ENCODE measurements at regions not wholly inside any gene's neighbourhood (a gene's known extent, or its start where the extent isn't known, plus 50 kb on each side); places are given as distances from the start of the nearest gene placed in this dataset.
"Not testable (repeated sequence)": the region's sequence is repeated elsewhere in the genome, so short reads cannot be mapped to it uniquely, and the experiment has no call there.

DNA sequence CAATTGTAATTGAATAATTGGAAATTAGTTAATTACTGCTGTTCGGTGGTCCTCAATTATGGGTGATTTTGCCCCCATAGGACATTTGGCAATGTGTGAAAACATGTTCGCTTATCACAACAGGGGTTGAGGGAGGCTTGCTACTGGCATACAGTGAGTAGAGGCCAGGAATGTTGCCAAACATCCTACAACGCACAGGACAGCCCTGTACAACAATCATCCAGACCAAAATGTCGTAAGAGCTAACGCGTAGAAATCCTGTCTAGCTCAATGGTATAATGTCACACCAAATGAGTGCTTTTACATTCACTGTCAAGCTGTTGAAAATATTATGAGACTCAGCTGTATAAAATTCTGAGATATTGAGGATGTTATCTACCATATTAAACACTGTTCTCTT, 464.4 kb upstream of the TUSC1 start:
- FAIRE-seq, result no peak

DNA sequence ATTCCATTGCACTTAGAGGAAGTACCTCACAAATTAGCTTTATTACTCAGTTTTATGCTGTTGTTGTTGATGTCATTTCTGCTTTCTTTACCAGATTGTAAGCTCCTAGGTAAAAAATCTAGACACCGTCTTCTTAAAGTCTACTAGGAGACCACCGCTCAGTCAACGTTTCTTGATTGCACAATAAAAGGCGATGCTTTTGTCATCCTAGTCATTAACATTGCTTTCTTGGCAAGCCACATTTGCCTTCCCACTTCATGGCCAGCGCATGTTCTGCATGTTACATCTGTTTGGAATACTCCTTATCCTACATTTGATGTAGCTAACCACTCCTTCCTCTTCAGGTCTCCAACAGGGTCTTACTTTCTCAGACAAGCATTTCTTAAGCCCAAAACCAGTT, 464.0 kb upstream of the TUSC1 start:
- no peak for FAIRE-seq

DNA sequence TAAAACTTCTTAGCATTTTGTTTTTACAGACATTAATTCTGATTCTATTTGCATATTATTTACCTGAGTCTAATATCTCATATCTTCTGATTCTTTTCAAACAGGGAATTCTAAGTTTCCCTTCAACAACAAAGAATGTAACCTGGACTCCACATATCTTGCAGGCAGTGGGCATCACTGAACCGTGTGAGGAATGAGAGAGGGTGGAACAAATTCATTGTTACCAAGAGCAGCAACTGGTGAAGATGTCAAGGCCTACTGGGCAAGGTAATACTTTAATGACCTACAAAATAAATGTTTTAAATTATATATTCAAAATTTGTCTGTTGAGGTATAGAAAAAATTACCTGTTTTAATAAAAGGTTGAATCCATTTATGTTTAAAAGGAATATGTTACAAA, 455.3 kb upstream of the TUSC1 start:
- no peak for FAIRE-seq

DNA sequence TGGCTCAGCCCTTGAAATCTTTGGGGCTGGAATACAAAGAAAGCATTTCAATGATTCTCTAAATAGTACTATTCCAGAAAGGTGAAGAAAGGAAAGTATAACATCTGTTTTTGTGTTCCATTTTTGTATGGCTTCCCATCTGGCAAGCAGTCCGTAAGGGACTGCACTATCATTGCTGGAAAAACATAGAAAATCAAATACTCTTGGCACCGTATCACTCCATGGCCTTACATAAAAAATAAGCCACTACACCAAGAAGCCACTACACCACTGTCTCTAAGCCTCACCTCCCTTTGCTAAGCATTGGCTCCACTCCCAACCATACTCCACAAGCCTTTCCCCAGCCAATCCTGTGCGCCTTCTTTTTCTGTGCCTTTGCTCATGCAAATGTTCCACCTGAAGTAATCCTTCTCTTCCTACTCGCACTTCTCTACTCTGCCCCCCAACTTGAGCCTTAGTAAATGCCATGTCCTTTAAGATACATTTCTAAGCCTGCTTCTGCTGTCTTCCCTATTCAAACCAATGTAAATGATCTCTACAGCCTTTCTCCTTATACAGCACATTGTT, 454.6 kb upstream of the TUSC1 start:
- no peak for FAIRE-seq

DNA sequence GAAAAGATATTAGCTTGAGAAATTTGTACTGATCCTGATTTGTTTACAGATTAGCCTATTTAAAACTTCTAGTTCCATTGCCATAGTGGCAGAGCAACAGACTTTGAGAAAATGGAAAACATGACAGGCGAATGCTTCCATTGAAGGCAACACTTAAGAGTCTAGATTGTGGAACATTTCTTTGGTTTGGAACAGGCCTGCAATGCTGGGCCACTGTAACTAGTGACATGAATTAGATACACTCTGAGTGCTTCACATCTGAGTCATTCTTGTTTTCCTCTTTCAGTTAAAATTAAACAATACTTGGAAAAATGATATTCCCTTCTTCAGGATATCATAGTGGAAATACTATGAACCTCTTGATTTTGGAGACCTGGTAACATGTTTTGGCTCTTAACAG, 453.6 kb upstream of the TUSC1 start:
- FAIRE-seq, result no peak

DNA sequence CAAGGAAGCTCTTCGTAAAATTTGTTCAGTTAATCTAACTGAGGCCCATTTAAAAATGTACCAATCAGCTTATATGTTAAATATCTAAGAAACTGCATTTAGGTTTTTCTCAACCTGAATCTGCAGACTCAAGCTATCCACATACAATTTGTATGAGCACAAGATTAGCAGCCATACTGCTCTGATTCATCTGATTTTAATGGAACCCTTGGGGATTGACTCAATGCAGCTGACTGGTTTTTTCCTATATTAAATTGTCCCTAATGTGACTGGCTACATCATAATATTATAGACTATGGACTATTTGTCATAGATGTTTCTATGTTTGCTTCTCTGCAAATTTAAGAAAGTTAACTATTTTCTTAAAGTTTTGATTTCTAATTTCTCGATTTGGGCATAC, 451.0 kb upstream of the TUSC1 start:
- FAIRE-seq, result no peak

DNA sequence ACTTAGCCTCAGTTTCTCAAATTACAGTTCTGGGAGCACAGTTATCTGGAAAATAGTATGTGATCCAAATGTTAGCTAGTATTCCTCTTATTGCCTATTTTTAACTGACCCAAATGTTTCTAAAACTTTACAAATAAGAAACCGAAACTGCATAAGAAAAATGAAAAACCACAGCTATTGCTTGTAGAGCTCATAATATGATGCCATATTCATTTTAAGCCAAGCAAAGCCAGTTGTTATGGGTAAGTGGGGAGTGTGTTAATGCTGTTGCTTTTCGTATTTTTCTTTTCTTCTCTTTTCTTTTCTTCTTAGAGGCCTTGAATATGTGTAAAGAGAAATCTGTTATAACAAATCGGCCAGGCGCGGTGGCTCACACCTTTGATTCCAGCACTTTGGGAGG, 447.4 kb upstream of the TUSC1 start:
- FAIRE-seq, result no peak

DNA sequence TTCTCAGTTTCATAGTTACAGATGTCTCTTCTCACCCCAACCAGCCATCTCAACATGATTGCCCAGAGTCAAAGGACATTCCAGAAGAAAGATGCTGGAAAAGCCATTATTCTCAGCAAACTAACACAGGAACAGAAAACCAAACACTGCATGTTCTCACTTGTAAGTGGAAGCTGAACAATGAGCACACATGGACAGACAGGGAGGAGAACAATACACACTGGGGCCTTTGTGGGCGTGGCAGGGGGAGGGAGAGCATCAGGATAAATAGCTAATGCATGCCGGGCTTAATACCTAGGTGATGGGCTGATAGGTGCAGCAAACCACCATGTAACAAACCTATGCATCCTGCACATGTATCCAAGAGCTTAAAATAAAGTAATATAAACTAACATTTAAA, 437.8 kb upstream of the TUSC1 start:
- FAIRE-seq, result not testable (repeated sequence)

DNA sequence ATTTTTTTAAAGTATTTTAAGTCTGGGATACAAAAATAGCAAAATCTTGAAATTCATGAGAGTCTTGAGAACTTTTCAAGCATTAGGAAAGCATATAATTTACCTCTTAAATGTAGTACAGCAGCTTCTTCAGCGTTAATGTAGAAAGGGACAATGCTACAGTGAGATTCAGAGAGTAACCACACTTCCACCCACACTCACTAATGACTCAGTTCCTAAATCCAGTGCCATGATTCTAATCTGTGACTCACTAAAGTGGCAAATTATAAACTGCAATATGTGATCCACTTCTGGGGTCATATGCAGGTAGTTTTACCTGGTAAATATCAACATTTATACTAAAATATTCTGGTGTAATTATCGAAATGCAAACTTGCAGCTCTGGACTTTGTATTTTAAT, 434.5 kb upstream of the TUSC1 start:
- FAIRE-seq, result no peak

DNA sequence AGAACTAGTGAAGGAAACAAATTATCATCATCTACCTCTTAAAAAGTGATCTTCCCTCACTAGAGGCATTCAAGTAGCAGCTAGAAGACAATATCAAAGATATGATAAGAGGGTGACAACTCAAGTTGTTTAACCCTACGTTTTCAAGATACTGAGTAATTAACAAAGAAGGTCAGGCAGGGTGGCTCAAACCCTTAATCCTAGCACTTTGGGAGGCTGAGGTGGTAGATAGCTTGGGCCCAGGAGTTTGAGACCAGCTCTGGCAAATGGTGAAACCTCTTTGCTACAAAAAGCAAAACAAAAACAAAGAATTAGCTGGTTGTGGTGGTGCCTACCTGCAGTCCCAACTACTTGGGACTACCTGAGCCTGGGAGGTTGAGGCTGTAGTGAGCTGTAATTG, 408.2 kb upstream of the TUSC1 start:
- no peak for FAIRE-seq

DNA sequence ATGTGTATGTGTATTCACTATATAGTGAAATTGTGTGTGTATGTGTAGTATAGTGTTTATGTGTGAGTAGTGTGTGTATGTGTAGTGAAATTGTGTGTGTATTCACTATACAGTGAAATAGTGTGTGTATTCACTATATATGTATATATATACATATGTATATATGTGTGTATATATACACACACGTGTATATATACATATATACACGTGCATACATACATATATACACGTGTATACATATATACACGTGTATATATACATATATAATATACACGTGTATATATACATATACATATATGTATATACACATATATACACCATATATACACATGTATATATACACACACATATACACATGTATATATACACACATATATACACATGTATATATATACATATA, 403.6 kb upstream of the TUSC1 start:
- FAIRE-seq, result no peak

DNA sequence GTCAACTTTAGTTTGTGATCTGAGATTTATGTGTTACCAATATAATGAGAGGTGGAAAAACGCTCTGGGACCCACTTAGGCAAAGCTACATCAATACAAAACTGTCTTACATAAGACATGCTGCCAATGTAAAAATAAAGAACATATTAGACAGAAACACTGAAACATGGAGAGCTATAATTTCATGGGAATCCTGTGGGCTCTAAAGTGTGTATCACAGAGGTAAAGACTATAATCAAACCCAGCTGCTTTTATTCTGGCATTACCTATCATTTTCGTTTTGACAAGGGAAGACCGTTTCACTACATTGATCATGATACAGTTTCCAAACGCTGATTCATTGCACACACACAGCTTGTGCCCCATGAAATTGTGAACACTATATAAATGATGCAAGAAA, 400.5 kb upstream of the TUSC1 start:
- FAIRE-seq, result no peak

DNA sequence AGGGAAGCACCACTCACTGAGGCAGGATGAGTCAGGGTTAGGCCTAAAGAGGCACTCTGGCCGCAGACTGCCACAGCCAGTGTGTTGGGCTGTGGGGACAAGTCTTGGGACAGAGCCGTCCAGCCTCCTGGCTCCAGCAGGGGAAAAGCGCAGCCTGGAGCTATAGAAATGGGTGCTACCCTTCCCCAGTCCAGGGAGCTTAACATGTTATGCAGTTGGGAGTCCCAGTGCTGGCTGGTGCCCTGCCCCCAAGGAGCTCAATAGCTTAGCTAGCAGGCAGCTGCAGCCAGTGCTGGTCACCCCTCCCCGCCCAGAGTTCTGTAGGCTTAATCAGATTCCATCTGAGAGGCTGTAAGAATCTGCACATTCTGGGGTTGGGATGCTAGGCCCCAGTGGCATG, 399.6 kb upstream of the TUSC1 start:
- no peak for FAIRE-seq

DNA sequence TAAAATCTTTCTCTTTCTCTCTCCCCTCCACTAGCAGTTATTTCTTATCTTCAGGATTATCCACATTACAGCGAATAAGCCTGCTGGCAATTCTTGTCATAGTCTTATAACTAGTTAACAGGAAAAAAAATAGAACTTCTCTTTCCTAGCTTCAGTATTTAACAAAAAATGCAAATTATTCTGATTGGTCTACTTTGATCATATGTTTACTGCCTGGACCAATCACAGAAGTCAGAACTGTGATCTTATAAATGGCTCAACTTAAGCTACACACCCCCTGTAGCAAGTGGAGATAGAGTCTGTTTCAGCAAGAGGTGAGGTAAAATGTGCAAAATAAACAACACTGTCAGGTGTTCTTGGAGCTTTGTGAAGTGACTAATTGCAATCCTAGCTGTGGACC, 389.4 kb upstream of the TUSC1 start:
- FAIRE-seq, result no peak

DNA sequence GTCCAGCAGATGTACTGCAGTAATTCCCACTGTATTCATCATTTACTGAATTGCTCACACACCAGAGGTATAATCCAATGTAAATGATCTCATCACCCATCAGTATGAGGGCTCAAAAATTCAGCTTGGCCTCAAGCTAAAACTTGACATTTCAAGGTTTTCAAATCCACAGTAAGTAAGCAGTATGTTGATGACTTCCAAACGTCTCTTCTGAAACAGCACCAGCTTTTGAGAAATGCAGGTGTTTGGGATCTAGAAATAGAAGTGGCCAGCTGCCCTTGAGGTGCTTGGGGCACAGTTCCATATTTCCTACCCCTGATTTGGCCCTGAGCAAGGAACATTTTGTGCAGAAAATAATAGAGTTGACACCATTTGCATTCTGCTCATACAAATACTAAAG, 388.0 kb upstream of the TUSC1 start:
- no peak for FAIRE-seq

DNA sequence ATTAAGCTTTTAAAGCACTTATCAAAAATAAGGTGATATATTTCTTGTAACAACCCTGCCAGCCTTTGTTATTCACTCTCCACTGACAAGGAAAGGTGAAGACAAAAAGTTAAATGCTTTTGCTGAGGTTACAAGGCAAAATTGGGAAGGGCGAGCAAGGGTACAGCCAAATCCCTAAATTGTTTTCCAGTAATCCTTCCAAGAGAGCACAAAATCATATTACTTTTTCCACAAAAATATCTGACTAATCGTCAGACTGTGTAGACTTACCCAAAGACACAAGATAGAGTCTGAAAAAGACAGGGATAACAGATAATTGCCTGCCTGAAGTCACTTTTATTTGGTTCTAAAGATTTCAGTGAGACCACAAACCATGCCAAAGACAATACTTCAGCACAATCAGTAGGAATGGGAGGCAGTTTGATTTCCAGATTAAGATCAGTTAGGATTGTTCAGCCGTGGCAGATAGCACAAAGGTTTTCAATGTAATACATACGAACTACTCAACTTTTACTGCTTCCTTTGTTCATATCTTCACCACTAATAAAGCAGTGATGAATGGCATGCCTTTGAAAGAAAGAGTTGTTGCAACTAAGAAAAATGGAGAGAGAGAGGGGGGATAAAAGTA, 383.8 kb upstream of the TUSC1 start:
- no peak for FAIRE-seq

DNA sequence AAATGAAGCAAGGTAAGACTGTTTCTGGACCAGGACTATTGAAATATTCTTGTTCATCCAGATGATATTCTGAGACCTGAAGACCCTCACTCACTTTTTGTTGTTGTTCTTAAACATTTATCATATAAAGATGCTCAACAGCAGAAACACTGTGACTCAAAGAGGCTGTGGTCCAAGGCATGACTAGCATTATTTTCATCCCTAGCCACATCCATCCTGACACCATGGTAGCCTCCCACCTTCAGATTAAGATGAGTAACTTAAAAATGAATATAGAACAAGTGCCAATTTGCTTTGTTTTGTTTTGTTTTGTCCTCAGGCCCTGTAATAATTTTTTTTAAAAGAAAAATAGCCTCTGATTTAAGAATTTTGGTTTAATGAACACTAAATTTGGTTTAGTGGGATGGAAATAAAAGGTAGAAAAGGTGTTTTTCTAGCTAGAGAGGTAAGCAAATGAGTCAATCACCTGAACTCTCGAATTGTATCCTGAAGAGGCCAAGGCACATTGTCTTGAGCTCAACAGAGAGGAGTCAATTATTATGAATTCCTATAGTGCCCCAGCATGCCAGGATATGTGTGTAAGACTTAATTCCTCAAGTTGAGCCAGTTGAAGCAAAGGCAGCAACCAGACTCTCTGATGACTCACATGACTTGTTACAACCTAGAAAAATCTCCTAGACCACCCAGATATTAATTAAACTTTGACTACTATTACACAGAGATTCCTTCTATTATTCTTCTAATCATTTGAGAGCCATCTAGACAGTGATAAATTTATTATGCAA, 380.1 kb upstream of the TUSC1 start:
- FAIRE-seq, result no peak

DNA sequence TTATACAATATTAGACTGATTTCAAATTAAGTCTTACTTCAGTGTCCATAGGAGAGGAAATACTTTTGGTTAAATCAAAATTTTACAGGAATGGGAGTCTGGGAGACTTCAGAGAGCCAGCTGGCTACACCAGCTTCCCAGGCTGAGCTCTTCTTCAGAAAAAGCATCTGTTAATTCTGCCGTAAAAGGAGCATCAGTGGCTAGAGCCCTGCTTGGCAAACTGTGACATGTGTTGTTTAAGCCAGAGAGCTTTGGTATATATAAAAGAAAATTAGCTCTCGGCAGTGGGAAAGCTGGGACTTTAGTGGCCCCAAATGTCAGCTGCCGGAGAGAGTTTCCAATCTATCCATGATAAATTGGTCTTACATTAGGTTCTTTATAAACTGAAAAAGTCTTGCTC, 378.8 kb upstream of the TUSC1 start:
- FAIRE-seq, result no peak

DNA sequence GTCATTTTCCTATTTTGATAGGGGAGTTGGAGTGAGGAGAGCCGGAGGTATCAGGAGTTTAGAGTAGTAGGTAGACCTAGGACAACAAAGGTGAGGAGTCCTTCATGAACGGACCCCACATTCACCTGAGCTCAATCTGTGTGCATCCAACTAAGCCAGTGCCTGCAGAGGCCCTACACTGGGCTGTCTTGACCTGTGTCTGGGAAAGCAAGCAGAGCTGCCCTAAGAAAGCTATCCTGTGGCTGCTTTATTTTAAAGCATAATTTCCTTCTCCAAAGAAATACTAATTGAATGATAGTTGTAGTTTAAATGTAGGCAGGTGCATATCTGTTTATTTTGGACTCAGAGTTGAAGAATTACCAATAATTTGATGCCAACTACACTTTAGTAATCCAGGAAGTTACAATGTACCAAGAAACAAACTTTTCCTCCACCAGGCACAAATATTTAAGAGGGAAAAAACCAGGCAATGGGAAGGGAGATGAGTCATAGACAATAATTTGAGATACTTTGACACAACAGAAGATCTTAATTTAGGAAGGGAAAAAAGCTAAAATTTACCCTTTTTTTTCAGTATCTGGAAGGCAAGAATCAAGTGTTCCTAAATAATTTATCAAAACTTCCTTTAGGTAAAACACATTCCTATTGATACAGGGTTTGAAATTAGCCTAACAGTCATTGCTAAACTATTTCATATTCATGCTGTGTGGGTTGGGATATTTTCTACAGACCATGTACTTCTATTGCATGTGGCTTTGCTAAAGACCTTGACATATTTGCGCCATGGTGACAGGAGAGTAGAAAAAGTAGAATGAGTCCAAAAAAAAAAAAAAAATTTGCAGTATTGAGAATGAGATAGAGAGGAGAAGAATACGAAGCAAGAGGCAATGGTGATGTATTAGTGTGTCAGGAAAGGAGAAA, 376.6 kb upstream of the TUSC1 start:
- FAIRE-seq, result no peak

DNA sequence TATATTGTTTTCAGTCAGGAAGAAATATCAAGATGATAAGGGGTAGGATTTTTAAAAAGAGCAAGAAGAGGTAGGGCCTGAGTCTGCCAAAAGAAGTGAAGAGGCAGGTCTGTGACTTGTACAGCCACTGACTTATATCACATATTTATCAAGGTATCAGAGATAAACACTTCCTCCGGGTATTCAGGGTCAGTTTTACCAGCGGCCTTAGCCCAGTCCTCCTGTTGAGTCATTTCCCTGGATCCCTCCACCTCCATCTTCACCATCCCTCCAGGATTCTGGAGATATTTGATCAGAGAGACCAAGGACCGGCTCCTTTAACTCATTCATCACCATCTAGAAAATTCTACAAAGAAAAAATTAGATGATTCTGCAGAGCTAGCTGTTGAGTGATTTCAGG, 375.7 kb upstream of the TUSC1 start:
- FAIRE-seq, result no peak

DNA sequence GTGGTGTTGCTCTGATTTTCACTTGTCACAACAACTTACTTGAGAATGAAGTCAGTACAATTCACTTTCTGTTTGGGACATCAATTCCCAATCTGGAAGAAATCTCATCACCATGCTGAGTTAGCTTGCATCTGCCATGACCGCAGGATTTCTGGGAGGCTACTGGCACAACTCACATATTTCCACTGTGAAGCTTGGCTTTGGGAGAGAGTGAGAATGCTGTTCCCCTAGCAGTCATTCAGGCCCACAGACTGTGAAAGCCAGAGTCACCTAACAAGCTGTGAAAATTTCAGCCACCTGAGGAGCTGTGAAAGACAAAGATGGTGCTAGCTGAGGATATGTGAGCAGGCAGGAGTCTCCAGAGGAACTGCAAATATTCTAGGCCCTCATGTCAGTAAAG, 365.2 kb upstream of the TUSC1 start:
- no peak for FAIRE-seq

DNA sequence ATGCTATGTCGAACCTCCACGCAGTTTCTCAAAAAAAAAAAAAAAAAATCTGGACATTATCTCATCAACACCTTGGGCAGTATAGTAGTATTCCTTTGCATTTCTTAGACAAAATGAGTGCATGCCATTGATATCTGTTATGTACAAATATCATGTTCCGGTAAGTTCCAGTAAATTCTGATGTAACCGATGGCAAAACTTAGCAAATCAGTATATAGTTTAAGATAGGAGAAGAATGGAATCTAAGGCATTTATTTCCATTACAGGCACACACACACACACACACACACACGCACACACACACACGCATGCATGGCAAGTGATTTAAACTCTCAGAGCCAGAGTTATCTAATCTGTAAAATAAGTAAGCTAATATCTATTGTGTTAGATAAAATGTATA, 356.5 kb upstream of the TUSC1 start:
- no peak for FAIRE-seq

DNA sequence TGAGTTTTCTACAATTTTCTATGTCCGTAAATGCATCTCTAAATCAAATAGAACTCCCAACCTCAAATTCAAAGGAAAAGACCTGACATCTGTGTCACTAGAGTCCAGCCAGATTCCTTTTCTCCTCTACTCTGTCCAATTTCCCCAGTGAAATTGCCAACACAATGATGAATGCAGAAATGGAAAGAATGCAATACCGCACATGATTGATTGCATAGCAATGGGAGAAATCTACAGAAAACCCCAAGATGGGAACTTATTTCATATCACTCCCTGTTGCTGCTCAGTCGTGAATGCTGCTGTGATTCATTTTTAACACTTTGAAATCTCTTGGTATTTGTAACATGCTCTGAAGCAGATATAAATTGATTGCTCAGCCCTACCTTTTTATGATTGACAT, 355.1 kb upstream of the TUSC1 start:
- no peak for FAIRE-seq

Measured in endometrium (tissue), 2 donors.